Hepatocyte (in vitro differentiated cells): ENCODE measurements at regions not wholly inside any gene's neighbourhood (a gene's known extent, or its start where the extent isn't known, plus 50 kb on each side); places are given as distances from the start of the nearest gene placed in this dataset. TPM values are rescaled to one million over a fixed set of nuclear protein-coding genes. Genes with fewer than 3 reads are reported as not detected.

Experiments used
- DNase-seq: peaks from one replicate; pipeline ENCODE4 v3.0.0-alpha.2; 2016; ENCODE audit warnings: low spot score
- H2AFZ ChIP-seq: fragments of 200-600 bp; sonication (generic); 2 replicates; pipeline ENCODE4 v1.6.0; 2016; ENCODE audit warnings: antibody characterized with exemption, mild to moderate bottlenecking
- H3K27ac ChIP-seq: fragments of 200-600 bp; sonication (generic); 2 replicates; pipeline ENCODE4 v1.5.1; 2016; ENCODE audit warnings: mild to moderate bottlenecking
- H3K27me3 ChIP-seq: fragments of 200-600 bp; sonication (generic); 2 replicates; pipeline ENCODE4 v1.6.1; 2016
- H3K36me3 ChIP-seq: fragments of 200-600 bp; sonication (generic); replicated peaks from 2 replicates; pipeline ENCODE4 v1.5.1; 2016; ENCODE audit warnings: low read depth; ENCODE audit not compliant: insufficient read depth
- H3K4me1 ChIP-seq: fragments of 200-600 bp; sonication (generic); 2 replicates; pipeline ENCODE4 v1.5.1; 2016; ENCODE audit warnings: mild to moderate bottlenecking, moderate library complexity; ENCODE audit not compliant: insufficient read depth
- H3K4me2 ChIP-seq: fragments of 200-600 bp; sonication (generic); 2 replicates; pipeline ENCODE4 v1.6.0; 2016
- H3K4me3 ChIP-seq: fragments of 200-600 bp; sonication (generic); 2 replicates; pipeline ENCODE4 v1.5.1; 2016; ENCODE audit warnings: mild to moderate bottlenecking
- H3K79me2 ChIP-seq: fragments of 200-600 bp; sonication (generic); 2 replicates; pipeline ENCODE4 v1.6.0; 2017; ENCODE audit warnings: mild to moderate bottlenecking
- H3K9me2 ChIP-seq: fragments of 200-600 bp; sonication (generic); replicated peaks from 2 replicates; pipeline ENCODE4 v1.6.0; 2017; ENCODE audit warnings: mild to moderate bottlenecking; ENCODE audit not compliant: insufficient read depth
- H3K9me3 ChIP-seq: fragments of 200-600 bp; sonication (generic); 2 replicates; pipeline ENCODE4 v1.5.1; 2016; ENCODE audit warnings: low read depth, mild to moderate bottlenecking
- H4K20me1 ChIP-seq: fragments of 200-600 bp; sonication (generic); 2 replicates; pipeline ENCODE4 v1.6.0; 2016; ENCODE audit warnings: mild to moderate bottlenecking; ENCODE audit not compliant: insufficient read depth, poor library complexity, severe bottlenecking
- EZH2 ChIP-seq: fragments of 200-600 bp; sonication (generic); IDR thresholded peaks from 2 replicates; pipeline ENCODE4 v1.6.1; 2016; ENCODE audit warnings: antibody characterized with exemption, mild to moderate bottlenecking, borderline replicate concordance
- EZH2phosphoT487 ChIP-seq: fragments of 200-600 bp; sonication (generic); IDR thresholded peaks from one replicate; pipeline ENCODE4 v1.6.1; 2018; ENCODE audit warnings: antibody characterized with exemption, mild to moderate bottlenecking, low read depth, moderate library complexity; ENCODE audit not compliant: unreplicated experiment, severe bottlenecking
- WGBS: methylation state at CpG from one replicate; pipeline ENCODE4 v1.1.6; 2016; ENCODE audit warnings: low lambda C conversion rate; ENCODE audit errors: missing lambda C conversion rate; 5-methylcytosine and 5-hydroxymethylcytosine counted together
- small RNA-seq: library from RNA; depleted of rRNA; stranded (forward); fragments of <200 nt; gene quantifications from one replicate; pipeline ENCODE3, GENCODE V24; 2014
- TF ChIP-seq, protein P1 (sequence below): fragments of 200-600 bp; sonication (generic); IDR thresholded peaks from 2 replicates; pipeline ENCODE4 v1.5.1; 2016; ENCODE audit warnings: antibody characterized with exemption, mild to moderate bottlenecking; ENCODE audit not compliant: poor library complexity

DNA sequence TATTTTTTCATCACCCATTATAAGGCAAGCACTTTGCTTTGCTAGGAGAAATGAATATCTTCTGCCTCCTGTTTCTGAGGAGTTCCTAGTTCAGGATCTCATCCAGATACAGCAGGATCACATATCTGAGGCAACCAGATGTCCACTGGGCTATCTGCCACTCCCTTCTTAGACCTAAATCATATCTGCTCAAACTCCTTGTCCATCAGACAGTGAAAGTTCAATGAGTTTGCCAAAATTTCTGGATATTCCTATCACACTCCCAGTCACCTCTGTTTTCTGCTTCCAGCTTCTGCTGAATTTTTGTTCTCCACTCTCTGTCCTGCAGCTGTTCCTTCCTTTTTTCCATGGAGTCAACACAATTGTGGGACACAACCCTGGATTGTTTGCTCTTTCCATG is 54.2 kb upstream of the BASP1 start:
- Histone ChIP-seq H2AFZ (no peak overlapping the region), H3K27me3 (no peaks in the 10 kb centered on the region), H3K27ac (no peak overlapping the region), H3K4me3 (no peak overlapping the region), H3K4me1 (no peaks in the 10 kb centered on the region), H3K4me2 (no peak overlapping the region), H3K9me3 (no peaks in the 10 kb centered on the region), H3K79me2 (no peaks in the 10 kb centered on the region), H3K36me3 (no peaks in the 10 kb centered on the region), H3K9me2 (no peaks in the 10 kb centered on the region), H4K20me1 (no peaks in the 10 kb centered on the region)
- DNase-seq = no peak
- TF ChIP-seq EZH2 (no peak), EZH2phosphoT487 (no peak)
- TF ChIP-seq, protein P1, sequence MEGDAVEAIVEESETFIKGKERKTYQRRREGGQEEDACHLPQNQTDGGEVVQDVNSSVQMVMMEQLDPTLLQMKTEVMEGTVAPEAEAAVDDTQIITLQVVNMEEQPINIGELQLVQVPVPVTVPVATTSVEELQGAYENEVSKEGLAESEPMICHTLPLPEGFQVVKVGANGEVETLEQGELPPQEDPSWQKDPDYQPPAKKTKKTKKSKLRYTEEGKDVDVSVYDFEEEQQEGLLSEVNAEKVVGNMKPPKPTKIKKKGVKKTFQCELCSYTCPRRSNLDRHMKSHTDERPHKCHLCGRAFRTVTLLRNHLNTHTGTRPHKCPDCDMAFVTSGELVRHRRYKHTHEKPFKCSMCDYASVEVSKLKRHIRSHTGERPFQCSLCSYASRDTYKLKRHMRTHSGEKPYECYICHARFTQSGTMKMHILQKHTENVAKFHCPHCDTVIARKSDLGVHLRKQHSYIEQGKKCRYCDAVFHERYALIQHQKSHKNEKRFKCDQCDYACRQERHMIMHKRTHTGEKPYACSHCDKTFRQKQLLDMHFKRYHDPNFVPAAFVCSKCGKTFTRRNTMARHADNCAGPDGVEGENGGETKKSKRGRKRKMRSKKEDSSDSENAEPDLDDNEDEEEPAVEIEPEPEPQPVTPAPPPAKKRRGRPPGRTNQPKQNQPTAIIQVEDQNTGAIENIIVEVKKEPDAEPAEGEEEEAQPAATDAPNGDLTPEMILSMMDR = no peak

DNA sequence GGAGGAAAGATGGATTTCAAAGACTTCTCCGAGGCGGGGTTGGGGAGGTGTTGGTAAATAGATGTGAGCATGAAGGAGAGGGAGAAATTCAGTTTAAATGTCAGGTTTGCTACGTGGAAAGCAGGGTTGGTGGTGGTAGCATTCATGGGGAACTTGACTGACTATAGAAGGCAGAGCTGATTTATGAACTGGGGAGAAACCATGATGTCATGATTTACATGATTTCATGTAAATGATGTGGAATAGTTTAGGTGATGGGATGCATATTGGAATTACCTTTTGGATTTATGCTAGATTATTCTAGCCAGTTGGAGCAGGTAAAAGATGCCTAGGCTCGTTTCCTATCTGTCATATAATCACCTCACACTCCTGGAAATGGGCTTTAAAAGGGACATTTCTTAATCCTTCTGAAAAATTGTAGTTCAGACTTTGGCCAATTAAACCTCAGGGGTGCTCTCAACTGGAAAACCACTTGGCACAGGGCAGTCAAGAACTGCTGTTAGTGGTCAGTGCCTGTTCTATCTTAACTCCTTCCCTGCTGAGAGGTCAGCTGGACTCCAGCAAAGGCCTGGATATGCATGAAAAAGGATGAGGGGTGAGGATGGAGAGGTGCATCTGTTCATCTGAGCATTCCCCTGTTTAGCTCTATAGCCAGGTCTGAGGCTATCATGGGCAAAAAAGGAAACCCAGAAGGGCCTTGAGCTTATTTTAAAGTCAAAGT is 50.1 kb upstream of the BASP1 start:
- TF ChIP-seq EZH2phosphoT487 (no peak), EZH2 (no peak)
- TF ChIP-seq, protein P1 = no peak
- no peak overlapping the region for H3K4me3 ChIP-seq
- H3K9me3 ChIP-seq = no peaks in the 10 kb centered on the region
- no peaks in the 10 kb centered on the region for H4K20me1 ChIP-seq
- H3K27ac ChIP-seq = no peak overlapping the region
- no peak overlapping the region for H2AFZ ChIP-seq
- H3K4me2 ChIP-seq = no peak overlapping the region
- no peaks in the 10 kb centered on the region for H3K79me2 ChIP-seq
- no peaks in the 10 kb centered on the region for H3K36me3 ChIP-seq
- H3K4me1 ChIP-seq = peaks cover 6% of the 10 kb centered on the region
- no peaks in the 10 kb centered on the region for H3K9me2 ChIP-seq
- no peaks in the 10 kb centered on the region for H3K27me3 ChIP-seq
- no peak for DNase-seq
- WGBS = 63% methylated on average over 4 of the region's 4 CpGs

Small RNA genes in the stretch of these regions (small RNA-seq; reads per million reads assigned to genes)
- not detected for gene RF00019
- gene RNA5SP180 = not detected
